Keratinocyte (primary cell): ENCODE measurements at regions not wholly inside any gene's neighbourhood (a gene's known extent, or its start where the extent isn't known, plus 50 kb on each side); places are given as distances from the start of the nearest gene placed in this dataset.

Experiments used
- DNase-seq: peaks from one replicate; pipeline ENCODE4 v3.0.0-alpha.2; 2011; ENCODE audit warnings: low read depth, missing footprints, low spot score
- FAIRE-seq: peaks from 2 replicates; lab custom pipeline; 2011; peaks lifted over from hg19 to GRCh38; lab: Jason Lieb, UNC
- H2AFZ ChIP-seq: 2 replicates; pipeline ENCODE4 v1.6.0; 2012; ENCODE audit warnings: low read length, control low read depth, inconsistent platforms; ENCODE audit not compliant: control insufficient read depth
- H3K27ac ChIP-seq: 2 replicates; pipeline ENCODE4 v1.5.1; 2011; ENCODE audit warnings: low read length; ENCODE audit not compliant: control insufficient read depth, insufficient read depth
- H3K27me3 ChIP-seq: 3 replicates; pipeline ENCODE4 v1.6.0; 2011; ENCODE audit warnings: low read length; ENCODE audit not compliant: control insufficient read depth, insufficient read depth; ENCODE audit errors: extremely low read depth
- H3K36me3 ChIP-seq, 2 experiments: 2 replicates in 1 of 2; 3 replicates in 1 of 2; pipeline ENCODE4 v1.5.1; 2011; ENCODE audit warnings: low read length in 2 of 2, mild to moderate bottlenecking in 1 of 2; ENCODE audit not compliant: control insufficient read depth in 2 of 2, insufficient read depth in 2 of 2; ENCODE audit errors: extremely low read depth in 1 of 2
- H3K4me1 ChIP-seq: 3 replicates; pipeline ENCODE4 v1.5.1; 2011; ENCODE audit warnings: low read length; ENCODE audit not compliant: control insufficient read depth, insufficient read depth; ENCODE audit errors: extremely low read depth
- H3K4me2 ChIP-seq: 3 replicates; pipeline ENCODE4 v1.6.0; 2011; ENCODE audit warnings: low read depth, low read length; ENCODE audit not compliant: control insufficient read depth, insufficient read depth; ENCODE audit errors: extremely low read depth
- H3K4me3 ChIP-seq, 3 experiments: fragments of 200-600 bp in 1 of 3; sonication (generic) in 1 of 3; 2 replicates in 2 of 3; 3 replicates in 1 of 3; pipeline ENCODE4 v1.5.1; 2011 to 2016; ENCODE audit warnings: low read length in 3 of 3, mild to moderate bottlenecking in 3 of 3, control low read depth in 2 of 3, inconsistent platforms in 1 of 3, low read depth in 1 of 3, mixed read lengths in 1 of 3, mixed run types in 1 of 3, moderate library complexity in 1 of 3; ENCODE audit not compliant: control insufficient read depth in 2 of 3, insufficient read depth in 2 of 3; ENCODE audit errors: extremely low read depth in 1 of 3
- H3K79me2 ChIP-seq: 2 replicates; pipeline ENCODE4 v1.6.0; 2012; ENCODE audit warnings: low read length; ENCODE audit not compliant: control insufficient read depth, insufficient read depth
- H3K9ac ChIP-seq: 3 replicates; pipeline ENCODE4 v1.6.0; 2011; ENCODE audit warnings: low read length; ENCODE audit not compliant: control insufficient read depth, insufficient read depth; ENCODE audit errors: extremely low read depth
- H3K9me1 ChIP-seq: 3 replicates; pipeline ENCODE4 v1.6.0; 2011; ENCODE audit warnings: low read length; ENCODE audit not compliant: control insufficient read depth, insufficient read depth; ENCODE audit errors: extremely low read depth
- H3K9me3 ChIP-seq: 2 replicates; pipeline ENCODE4 v1.5.1; 2012; ENCODE audit warnings: low read depth, low read length; ENCODE audit not compliant: control insufficient read depth
- H4K20me1 ChIP-seq: 3 replicates; pipeline ENCODE4 v1.6.0; 2011; ENCODE audit warnings: low read length; ENCODE audit not compliant: control insufficient read depth, insufficient read depth; ENCODE audit errors: extremely low read depth
- EZH2 ChIP-seq: IDR thresholded peaks from one replicate; pipeline ENCODE4 v1.6.1; 2012; ENCODE audit warnings: inconsistent platforms, mild to moderate bottlenecking, low read length, moderate library complexity
- dilution Hi-C: fragments of 300-500 bp; cut with MboI; formaldehyde crosslinking; loops from one replicate; pipeline ENCODE4 v1.7.0; 2020; ENCODE audit warnings: low sequenced_read_pairs; ENCODE audit not compliant: extremely low pct_ligation_motif_present
- TF ChIP-seq, protein P1 (sequence below), 3 experiments: IDR thresholded peaks in 1 of 3; conservative IDR thresholded peaks in 1 of 3; optimal IDR thresholded peaks in 1 of 3; 2 replicates in 2 of 3; 3 replicates in 1 of 3; pipeline versions ENCODE3 to v1.5.1; 2011; ENCODE audit warnings: low read length in 3 of 3, mild to moderate bottlenecking in 3 of 3, moderate library complexity in 2 of 3, control low read depth in 1 of 3, inconsistent platforms in 1 of 3; ENCODE audit not compliant: insufficient read depth in 2 of 3; ENCODE audit errors: extremely low read depth in 1 of 3

GRCh38 chr3:151943539-151943938 lies 70.1 kb downstream of the SUCNR1 start:
- no peak for FAIRE-seq
- no peak overlapping the region for H3K9ac ChIP-seq

GRCh38 chr3:151944356-151944755 lies 70.9 kb downstream of the SUCNR1 start:
- H3K79me2 ChIP-seq, result no peaks in the 10 kb centered on the region
- H3K36me3 ChIP-seq, result no peaks in the 10 kb centered on the region
- H3K9me1 ChIP-seq, result no peaks in the 10 kb centered on the region
- H4K20me1 ChIP-seq, result no peaks in the 10 kb centered on the region
- no peak overlapping the region for H3K27ac ChIP-seq
- no peak for DNase-seq
- no peak overlapping the region for H3K9ac ChIP-seq
- no peaks in the 10 kb centered on the region for H3K4me1 ChIP-seq
- dilution Hi-C loops, result no loop called here
- no peak overlapping the region for H2AFZ ChIP-seq
- H3K4me3 ChIP-seq, result no peak overlapping the region
- no peak for FAIRE-seq
- no peak overlapping the region for H3K4me2 ChIP-seq
- no peaks in the 10 kb centered on the region for H3K27me3 ChIP-seq
- TF ChIP-seq, protein P1, sequence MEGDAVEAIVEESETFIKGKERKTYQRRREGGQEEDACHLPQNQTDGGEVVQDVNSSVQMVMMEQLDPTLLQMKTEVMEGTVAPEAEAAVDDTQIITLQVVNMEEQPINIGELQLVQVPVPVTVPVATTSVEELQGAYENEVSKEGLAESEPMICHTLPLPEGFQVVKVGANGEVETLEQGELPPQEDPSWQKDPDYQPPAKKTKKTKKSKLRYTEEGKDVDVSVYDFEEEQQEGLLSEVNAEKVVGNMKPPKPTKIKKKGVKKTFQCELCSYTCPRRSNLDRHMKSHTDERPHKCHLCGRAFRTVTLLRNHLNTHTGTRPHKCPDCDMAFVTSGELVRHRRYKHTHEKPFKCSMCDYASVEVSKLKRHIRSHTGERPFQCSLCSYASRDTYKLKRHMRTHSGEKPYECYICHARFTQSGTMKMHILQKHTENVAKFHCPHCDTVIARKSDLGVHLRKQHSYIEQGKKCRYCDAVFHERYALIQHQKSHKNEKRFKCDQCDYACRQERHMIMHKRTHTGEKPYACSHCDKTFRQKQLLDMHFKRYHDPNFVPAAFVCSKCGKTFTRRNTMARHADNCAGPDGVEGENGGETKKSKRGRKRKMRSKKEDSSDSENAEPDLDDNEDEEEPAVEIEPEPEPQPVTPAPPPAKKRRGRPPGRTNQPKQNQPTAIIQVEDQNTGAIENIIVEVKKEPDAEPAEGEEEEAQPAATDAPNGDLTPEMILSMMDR (optimal IDR thresholded peaks at IDR 0.05 in 1 of 3, IDR thresholded peaks at IDR 0.05 in 1 of 3, conservative IDR thresholded peaks at IDR 0.05 in 1 of 3; ENCODE audit: extremely low read depth in 1 of 3, insufficient read depth in 2 of 3, low read length in 3 of 3), result no peak
- no peak for TF ChIP-seq EZH2
- no peaks in the 10 kb centered on the region for H3K9me3 ChIP-seq

More at GRCh38 chr3:151943539-151943938, 70.1 kb downstream of the SUCNR1 start:
- dilution Hi-C loops, result no loop called here
- no peak for DNase-seq
- Histone ChIP-seq H3K4me1 (no peaks in the 10 kb centered on the region), H4K20me1 (no peaks in the 10 kb centered on the region), H3K4me2 (no peak overlapping the region), H3K27ac (no peak overlapping the region), H3K9me3 (no peaks in the 10 kb centered on the region), H3K36me3 (no peaks in the 10 kb centered on the region), H2AFZ (no peak overlapping the region), H3K27me3 (no peaks in the 10 kb centered on the region), H3K4me3 (no peak overlapping the region), H3K9me1 (no peaks in the 10 kb centered on the region), H3K79me2 (no peaks in the 10 kb centered on the region)
- no peak for TF ChIP-seq EZH2
- TF ChIP-seq, protein P1 (optimal IDR thresholded peaks at IDR 0.05 in 1 of 3, IDR thresholded peaks at IDR 0.05 in 1 of 3, conservative IDR thresholded peaks at IDR 0.05 in 1 of 3; ENCODE audit: extremely low read depth in 1 of 3, insufficient read depth in 2 of 3, low read length in 3 of 3), result no peak
